Natural killer cell (primary cell): ENCODE measurements at regions not wholly inside any gene's neighbourhood (a gene's known extent, or its start where the extent isn't known, plus 50 kb on each side); places are given as distances from the start of the nearest gene placed in this dataset.
"Not testable (repeated sequence)": the region's sequence is repeated elsewhere in the genome, so short reads cannot be mapped to it uniquely, and the experiment has no call there.

Source experiments
- ATAC-seq, 3 donors: fragments of 150-1000 bp in 2 of 3; fragments of 200-7000 bp in 1 of 3; cut with Tn5 transposase; 1 replicate in 1 of 3; 2 replicates in 2 of 3; pipeline ENCODE4 v1.10.0; 2021; ENCODE audit warnings: mild to moderate bottlenecking in 2 of 3, moderate library complexity in 2 of 3
- DNase-seq, 2 donors: peaks; one replicate each; pipeline versions ENCODE4 v3.0.0 to v3.0.0-alpha.2; 2013 to 2021; ENCODE audit warnings: mixed read lengths in 1 of 2
- H3K27ac ChIP-seq: one replicate; pipeline ENCODE4 v1.5.1; 2013; ENCODE audit warnings: mild to moderate bottlenecking, low read length
- H3K27me3 ChIP-seq: one replicate; pipeline ENCODE4 v1.6.1; 2013; ENCODE audit warnings: low read length; ENCODE audit not compliant: control insufficient read depth, insufficient read depth
- H3K36me3 ChIP-seq: one replicate; pipeline ENCODE4 v1.6.1; 2013; ENCODE audit warnings: low read length; ENCODE audit not compliant: control insufficient read depth, insufficient read depth
- H3K4me1 ChIP-seq: one replicate; pipeline ENCODE4 v1.6.1; 2013; ENCODE audit warnings: low read length; ENCODE audit not compliant: control insufficient read depth, insufficient read depth
- H3K4me3 ChIP-seq: one replicate; pipeline ENCODE4 v1.5.1; 2013; ENCODE audit warnings: low read length
- H3K9me3 ChIP-seq: one replicate; pipeline ENCODE4 v1.6.1; 2013; ENCODE audit warnings: low read length; ENCODE audit not compliant: control insufficient read depth, insufficient read depth
- H3K27ac Mint-ChIP-seq, 2 donors: one replicate each; pipeline ENCODE4 v1.8.0; 2022; ENCODE audit warnings: mild to moderate bottlenecking in 2 of 2, mixed read lengths in 2 of 2, moderate library complexity in 1 of 2
- H3K27me3 Mint-ChIP-seq, 2 donors: one replicate each; pipeline ENCODE4 v1.8.0; 2022; ENCODE audit warnings: low read depth in 2 of 2, mixed read lengths in 2 of 2
- H3K36me3 Mint-ChIP-seq: one replicate; pipeline ENCODE4 v1.8.0; 2022; ENCODE audit warnings: mixed read lengths
- H3K4me1 Mint-ChIP-seq, 2 donors: one replicate each; pipeline ENCODE4 v1.8.0; 2022; ENCODE audit warnings: mixed read lengths in 2 of 2
- H3K4me3 Mint-ChIP-seq: one replicate; pipeline ENCODE4 v1.8.0; 2022; ENCODE audit warnings: mild to moderate bottlenecking, moderate library complexity, mixed read lengths
- H3K9me3 Mint-ChIP-seq, 2 donors: one replicate each; pipeline ENCODE4 v1.8.0; 2022; ENCODE audit warnings: mixed read lengths in 2 of 2
- CTCF ChIP-seq: fragments of 200-600 bp; IDR thresholded peaks from one replicate; pipeline ENCODE4 v1.8.0; 2022; ENCODE audit warnings: antibody characterized with exemption
- WGBS: methylation state at CpG from one replicate; pipeline ENCODE4 v1.1.7; 2013; ENCODE audit warnings: missing lambda C conversion rate; ENCODE audit not compliant: insufficient coverage; 5-methylcytosine and 5-hydroxymethylcytosine counted together
- intact Hi-C: fragments of 100-400 bp; cut with micrococcal nuclease; formaldehyde crosslinking; loops from one replicate; pipeline ENCODE4 v1.14.2; 2022

DNA sequence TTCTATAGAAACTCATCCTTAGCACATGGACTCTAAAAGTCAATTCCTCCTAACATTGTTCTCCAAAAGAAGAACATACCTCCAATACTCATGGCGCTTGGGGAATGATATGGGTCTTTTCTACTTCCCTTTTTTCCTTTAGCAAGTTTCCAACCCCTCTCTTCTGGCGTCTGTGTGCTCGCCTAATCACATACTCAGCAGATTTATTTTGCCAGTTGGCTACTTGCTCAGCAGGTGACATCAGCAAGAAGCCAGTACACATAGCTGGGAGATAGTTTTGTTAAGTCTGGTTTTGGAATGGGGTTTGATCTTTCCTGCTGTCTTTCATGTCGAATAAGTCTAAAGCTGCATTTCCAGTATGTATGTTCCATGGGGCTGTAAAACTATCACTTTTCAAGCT lies 193.8 kb downstream of the POM121L12 start:
- H3K9me3 Mint-ChIP-seq: peaks cover 9 to 10% of the 10 kb centered on the region in 2 donors
- ATAC-seq: no peak
- Histone ChIP-seq H3K9me3 (peaks cover 9% of the 10 kb centered on the region), H3K36me3 (no peaks in the 10 kb centered on the region), H3K4me1 (no peaks in the 10 kb centered on the region), H3K27me3 (no peaks in the 10 kb centered on the region), H3K4me3 (no peak overlapping the region), H3K27ac (no peak overlapping the region)
- H3K27ac Mint-ChIP-seq: no peak overlapping the region
- no peak overlapping the region for H3K4me3 Mint-ChIP-seq
- DNase-seq: no peak
- H3K36me3 Mint-ChIP-seq: no peaks in the 10 kb centered on the region
- intact Hi-C loops: no loop called here
- WGBS: 66% methylated on average over 3 of the region's 4 CpGs
- no peak for TF ChIP-seq CTCF
- H3K27me3 Mint-ChIP-seq: no peaks in the 10 kb centered on the region
- H3K4me1 Mint-ChIP-seq: no peaks in the 10 kb centered on the region

DNA sequence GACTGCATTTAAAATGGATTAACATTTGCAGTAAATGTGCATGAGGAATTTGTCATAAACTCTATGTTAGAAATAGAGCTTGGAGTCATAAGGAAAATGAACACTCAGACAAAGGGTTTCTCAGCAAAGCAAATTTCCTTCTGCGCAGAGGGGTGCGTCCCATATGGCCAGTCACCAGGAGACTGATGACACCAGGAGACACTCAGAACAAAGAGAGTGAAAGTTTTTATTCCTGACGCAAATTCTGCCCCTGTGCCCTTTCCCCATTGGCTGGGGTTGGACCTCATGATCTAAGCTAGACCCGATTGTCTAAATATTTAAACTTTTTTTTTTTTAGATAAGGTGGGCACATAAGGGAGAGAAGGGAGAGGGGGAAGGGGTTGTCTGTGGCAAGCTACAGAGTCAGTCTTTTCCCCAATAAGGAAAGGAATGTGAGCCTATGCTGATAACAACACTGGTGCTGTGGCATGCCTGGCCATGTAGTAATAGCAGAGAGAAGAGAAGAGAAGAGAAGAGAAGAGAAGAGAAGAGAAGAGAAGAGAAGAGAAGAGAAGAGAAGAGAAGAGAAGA lies 202.0 kb downstream of the POM121L12 start:
- Histone ChIP-seq H3K9me3 (peaks cover 10% of the 10 kb centered on the region), H3K27ac (no peak overlapping the region), H3K4me3 (no peak overlapping the region), H3K27me3 (no peaks in the 10 kb centered on the region), H3K4me1 (no peaks in the 10 kb centered on the region), H3K36me3 (no peaks in the 10 kb centered on the region)
- 54% methylated on average over 3 of the region's 4 CpGs for WGBS
- Mint-ChIP-seq H3K27ac (no peak overlapping the region), H3K4me3 (no peak overlapping the region), H3K36me3 (peaks cover 12% of the 10 kb centered on the region), H3K4me1 (no peaks in the 10 kb centered on the region), H3K9me3 (peaks cover 15 to 21% of the 10 kb centered on the region in 2 donors), H3K27me3 (no peaks in the 10 kb centered on the region)
- intact Hi-C loops: no loop called here
- ATAC-seq: no peak
- no peak for TF ChIP-seq CTCF
- DNase-seq: no peak

DNA sequence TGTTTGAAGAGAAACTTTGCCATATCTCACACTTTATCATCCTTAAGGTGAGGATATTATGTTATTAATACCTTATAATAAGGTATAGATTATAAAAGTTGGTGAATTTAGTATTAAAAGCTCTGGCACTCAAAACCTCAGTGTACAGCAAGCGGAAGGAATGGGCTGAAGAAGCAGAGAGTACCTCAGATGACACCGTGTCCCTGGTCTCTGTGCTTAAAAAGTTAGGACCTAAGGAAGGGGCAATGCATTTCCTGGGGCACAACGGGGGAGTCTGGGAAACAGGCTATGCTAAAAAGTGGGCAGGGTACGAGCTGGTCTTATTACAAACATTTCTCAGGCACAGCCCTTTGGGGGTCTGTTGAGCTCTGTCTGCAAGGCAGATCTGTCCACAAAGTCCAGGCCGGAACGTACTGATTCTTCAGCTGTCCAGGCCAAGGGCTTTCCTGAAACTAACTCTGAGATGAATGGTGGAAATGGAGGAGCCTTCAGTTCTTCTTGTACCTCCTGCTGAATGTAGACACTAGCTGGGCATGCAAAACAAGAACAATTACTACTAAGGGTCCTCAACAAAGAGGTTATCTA lies 202.7 kb downstream of the POM121L12 start:
- Mint-ChIP-seq H3K27me3 (no peaks in the 10 kb centered on the region), H3K27ac (no peak overlapping the region), H3K4me3 (no peak overlapping the region), H3K4me1 (no peaks in the 10 kb centered on the region), H3K9me3 (peaks cover 15 to 22% of the 10 kb centered on the region in 2 donors), H3K36me3 (peaks cover 12% of the 10 kb centered on the region)
- intact Hi-C loops: no loop called here
- no peak for TF ChIP-seq CTCF
- H3K36me3 ChIP-seq: no peaks in the 10 kb centered on the region
- H3K4me1 ChIP-seq: no peaks in the 10 kb centered on the region
- 81% methylated on average over 6 of the region's 6 CpGs for WGBS
- no peak overlapping the region for H3K4me3 ChIP-seq
- ATAC-seq: no peak
- H3K27me3 ChIP-seq: no peaks in the 10 kb centered on the region
- H3K9me3 ChIP-seq: peaks cover 10% of the 10 kb centered on the region
- DNase-seq: no peak
- no peak overlapping the region for H3K27ac ChIP-seq

- H3K27me3 Mint-ChIP-seq, H3K4me3 ChIP-seq, H3K4me1 Mint-ChIP-seq, H3K4me1 ChIP-seq, H3K27me3 ChIP-seq, H3K4me3 Mint-ChIP-seq, H3K27ac ChIP-seq, DNase-seq, intact Hi-C loops, ATAC-seq, H3K36me3 ChIP-seq, H3K27ac Mint-ChIP-seq: not testable (repeated sequence)
- H3K36me3 Mint-ChIP-seq: peaks cover 12% of the 10 kb centered on the region
- peaks cover 15 to 22% of the 10 kb centered on the region in 2 donors for H3K9me3 Mint-ChIP-seq
- peaks cover 10% of the 10 kb centered on the region for H3K9me3 ChIP-seq
- WGBS: 75% methylated on average over 7 of the region's 7 CpGs
Observed at GRCh38 chr7:53239151-53239550, 203.7 kb downstream of the POM121L12 start.
